Omental fat pad (tissue), 3 donors: ENCODE measurements at regions not wholly inside any gene's neighbourhood (a gene's known extent, or its start where the extent isn't known, plus 50 kb on each side); places are given as distances from the start of the nearest gene placed in this dataset.

Experiments used
- ATAC-seq: fragments of 150-250 bp; one replicate; pipeline ENCODE4 v1.9.1; 2016; ENCODE audit warnings: mild to moderate bottlenecking, moderate library complexity; ENCODE audit not compliant: low FRiP score
- DNase-seq: peaks from one replicate; pipeline ENCODE4 v3.0.0-alpha.2; 2019; ENCODE audit warnings: low spot score
- CTCF ChIP-seq, 3 donors: fragments of 450-650 bp; IDR thresholded peaks; one replicate each; pipeline ENCODE4 v1.5.1; 2016 to 2017; ENCODE audit warnings: antibody characterized with exemption in 3 of 3, mild to moderate bottlenecking in 3 of 3, moderate library complexity in 2 of 3

- DNase-seq = no peak
- no peak for ATAC-seq
- TF ChIP-seq CTCF (IDR thresholded peaks at IDR 0.05) = no peak
These were observed 170.0 kb upstream of the OLIG3 start for GRCh38 chr6:137664183-137664582.

GRCh38 chr6:137665342-137665934, 171.2 kb upstream of the OLIG3 start:
- TF ChIP-seq CTCF (IDR thresholded peaks at IDR 0.05) = no peak
- DNase-seq = no peak
- ATAC-seq = no peak

GRCh38 chr6:137666202-137666774, 172.1 kb upstream of the OLIG3 start:
- no peak for TF ChIP-seq CTCF (IDR thresholded peaks at IDR 0.05)
- DNase-seq = no peak
- no peak for ATAC-seq

GRCh38 chr6:137673603-137674002, 179.4 kb upstream of the OLIG3 start:
- ATAC-seq (no peak), DNase-seq (no peak)
- no peak for TF ChIP-seq CTCF (IDR thresholded peaks at IDR 0.05)

- DNase-seq (no peak), ATAC-seq (no peak)
- TF ChIP-seq CTCF (IDR thresholded peaks at IDR 0.05) = no peak
These were observed 182.7 kb upstream of the OLIG3 start for GRCh38 chr6:137676888-137677287.

- DNase-seq (no peak), ATAC-seq (no peak)
- TF ChIP-seq CTCF (IDR thresholded peaks at IDR 0.05) = no peak
These were observed 183.5 kb upstream of the OLIG3 start for GRCh38 chr6:137677709-137678108.

GRCh38 chr6:137678451-137678850, 184.3 kb upstream of the OLIG3 start:
- DNase-seq (no peak), ATAC-seq (no peak)
- no peak for TF ChIP-seq CTCF (IDR thresholded peaks at IDR 0.05)
